ENCODE measurements at regions not wholly inside any gene's neighbourhood (a gene's known extent, or its start where the extent isn't known, plus 50 kb on each side); places are given as distances from the start of the nearest gene placed in this dataset.
"Not testable (repeated sequence)": the region's sequence is repeated elsewhere in the genome, so short reads cannot be mapped to it uniquely, and the experiment has no call there.

DNA sequence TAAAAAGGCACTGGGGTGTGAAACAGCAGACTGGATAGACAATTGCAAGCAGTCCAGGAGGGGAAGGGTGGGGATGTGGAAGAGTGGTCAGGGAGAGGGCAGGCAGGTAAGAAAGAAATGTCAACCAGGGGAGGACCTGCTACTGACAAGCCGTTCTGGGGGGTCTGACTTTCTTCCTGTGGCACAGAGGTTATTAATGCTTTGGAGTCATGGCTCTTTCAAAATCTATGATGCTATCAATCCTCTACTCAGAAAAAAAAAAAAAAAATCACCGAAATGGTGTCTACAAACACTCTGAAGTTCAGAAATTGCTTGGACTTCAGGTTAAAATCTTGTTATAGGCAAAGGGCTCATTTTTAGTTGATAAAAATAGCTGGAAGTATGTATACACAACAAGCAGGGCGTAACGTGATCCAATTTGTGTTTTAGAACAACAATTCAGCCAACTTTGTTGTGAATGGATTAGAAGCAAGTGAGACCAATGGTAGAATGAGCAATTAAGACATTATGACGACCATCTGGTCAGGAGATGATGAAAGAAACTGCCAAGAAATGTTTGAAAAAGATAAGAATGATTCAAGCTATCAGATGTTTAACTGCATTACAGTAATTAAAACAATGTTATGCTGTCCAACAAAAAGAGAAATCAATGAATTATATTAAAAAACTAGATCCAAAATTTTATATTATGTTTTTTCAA is 255.2 kb downstream of the DEPDC1B start:
- no peak for DNase-seq

- DNase-seq = no peak
These were observed 260.4 kb downstream of the DEPDC1B start for GRCh38 chr5:60439552-60439951.

DNA sequence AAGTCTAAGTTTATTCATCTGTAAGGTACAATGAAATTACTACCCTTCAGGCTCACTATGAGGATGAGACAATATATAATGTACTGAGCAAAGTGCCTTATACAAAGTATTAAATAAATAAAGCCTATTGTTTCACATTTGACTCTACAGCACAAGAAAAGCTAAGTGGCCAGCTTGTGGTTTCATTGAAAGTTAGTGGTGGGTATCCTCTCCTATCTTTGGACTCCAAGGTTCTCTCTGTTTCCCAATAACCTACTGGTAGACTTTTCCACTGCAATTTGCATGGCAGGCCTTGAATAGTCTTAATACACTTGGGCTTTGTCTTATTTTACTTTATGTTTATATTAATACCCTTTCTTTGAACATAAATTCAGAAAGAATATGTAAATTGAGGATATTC is 262.7 kb downstream of the DEPDC1B start:
- no peak for DNase-seq

DNA sequence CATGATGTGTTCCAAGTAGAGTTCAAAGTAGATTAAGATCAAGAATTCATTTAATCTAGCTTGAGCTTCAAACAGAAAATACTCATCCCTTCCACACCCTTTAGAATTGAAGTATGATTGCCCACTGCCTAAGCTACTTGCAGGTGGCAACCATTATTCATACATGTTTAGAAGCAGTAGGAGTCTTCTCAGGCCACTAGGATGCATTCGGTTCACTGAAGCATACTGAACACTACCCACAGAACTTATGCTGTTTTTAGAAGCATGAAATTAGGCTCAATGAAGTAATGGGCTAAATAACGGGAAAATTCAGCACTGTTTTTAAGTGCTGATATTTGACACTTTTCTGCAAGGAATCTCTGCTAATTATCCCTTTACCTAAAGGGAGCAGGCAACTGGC is 263.4 kb downstream of the DEPDC1B start:
- no peak for DNase-seq

- no peak for DNase-seq
These were observed 264.2 kb downstream of the DEPDC1B start for GRCh38 chr5:60435808-60436207.

- not testable (repeated sequence) for DNase-seq
These were observed 273.8 kb downstream of the DEPDC1B start for GRCh38 chr5:60426189-60426588.

DNA sequence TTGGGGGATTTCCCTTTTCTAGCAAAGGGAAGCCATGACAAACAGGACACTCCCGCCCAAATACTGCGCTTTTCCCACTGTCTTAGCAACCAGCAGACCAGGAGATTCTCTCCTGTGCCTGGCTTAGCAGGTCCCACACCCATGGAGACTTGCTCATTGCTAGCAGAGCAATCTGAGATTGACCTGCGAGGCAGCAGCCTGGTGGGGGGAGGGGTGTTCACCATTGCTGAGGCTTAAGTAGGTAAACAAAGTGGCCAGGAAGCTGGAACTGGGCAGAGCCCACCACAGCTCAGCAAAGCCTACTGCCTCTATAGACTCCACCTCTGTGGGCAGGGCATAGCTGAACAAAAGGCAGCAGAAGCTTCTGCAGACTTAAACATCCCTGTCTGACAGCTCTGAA is 279.2 kb downstream of the DEPDC1B start:
- not testable (repeated sequence) for DNase-seq

GRCh38 chr5:60417500-60418181 is 282.3 kb downstream of the DEPDC1B start:
- peak; percentile 28 for DNase-seq

- no peak for DNase-seq
These were observed 284.5 kb downstream of the DEPDC1B start for GRCh38 chr5:60415443-60415842.

DNA sequence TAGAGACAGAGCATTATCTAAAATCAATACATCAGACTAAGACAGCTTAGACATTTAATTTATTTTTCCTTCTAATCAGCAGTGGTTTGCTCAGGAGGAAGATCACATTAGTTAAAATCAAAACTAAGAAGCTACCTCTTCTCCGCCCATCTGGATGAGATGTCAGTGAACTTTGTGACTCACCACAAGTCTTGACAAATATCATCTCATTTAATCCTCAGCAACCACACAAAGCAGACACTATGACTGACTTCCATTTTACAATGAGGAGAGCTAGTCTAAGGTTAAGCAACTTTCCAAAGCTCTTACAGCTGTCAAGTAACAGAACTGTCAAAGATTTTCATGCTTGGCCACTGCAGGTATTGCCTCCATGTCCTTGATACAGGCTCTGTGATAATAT is 289.5 kb downstream of the DEPDC1B start:
- no peak for DNase-seq

DNA sequence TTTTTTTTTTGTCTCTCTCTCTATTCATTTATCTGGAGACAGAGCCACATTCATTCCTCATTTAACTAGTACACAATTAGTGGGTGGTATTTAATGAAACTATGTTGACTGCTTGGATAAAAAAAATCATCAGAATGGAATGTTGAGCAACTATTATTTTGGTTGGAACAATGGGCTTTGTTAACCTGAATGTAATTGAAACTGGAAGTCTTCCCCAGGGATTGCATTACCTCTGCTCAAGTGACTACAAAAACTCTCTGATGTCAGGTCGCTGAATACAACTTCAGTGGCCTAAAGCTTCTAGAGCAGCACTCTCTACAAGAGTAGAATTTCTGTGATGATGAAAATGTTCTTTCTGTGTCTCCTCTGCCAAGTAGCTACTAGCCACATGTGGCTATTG is 295.8 kb downstream of the DEPDC1B start:
- no peak for DNase-seq

DNA sequence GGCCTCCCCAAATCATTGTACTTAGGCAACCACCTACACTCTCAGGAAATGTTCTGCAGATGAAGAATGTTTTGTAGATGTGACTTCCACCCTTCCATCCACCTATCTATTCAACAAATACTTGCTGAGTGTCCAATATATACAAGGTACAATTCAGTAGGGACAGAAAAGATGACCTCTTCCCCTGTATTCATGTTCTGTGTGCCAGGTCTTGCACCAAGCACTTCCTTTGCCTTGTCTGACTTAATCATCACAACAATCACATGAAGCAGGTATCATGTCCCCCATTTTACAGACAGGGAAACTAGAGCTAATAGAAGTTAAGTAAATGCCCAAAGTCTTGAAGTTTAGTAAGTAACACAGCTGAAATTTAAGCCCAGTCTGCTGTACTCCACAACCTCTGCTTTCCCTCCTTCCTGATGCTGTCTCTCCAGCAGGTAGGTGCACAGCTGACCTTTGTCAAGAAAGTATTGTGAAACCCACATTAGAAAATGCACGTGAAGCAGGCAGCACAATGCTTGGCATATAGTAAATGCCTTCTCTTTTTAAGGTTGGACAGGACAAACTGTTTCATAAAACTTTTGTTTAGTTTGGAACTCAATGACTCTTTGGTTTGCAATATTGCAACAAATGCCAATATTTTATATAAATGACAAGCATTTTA is 296.5 kb downstream of the DEPDC1B start:
- DNase-seq = no peak

GRCh38 chr5:60402161-60402785 is 297.7 kb downstream of the DEPDC1B start:
- DNase-seq = no peak

DNA sequence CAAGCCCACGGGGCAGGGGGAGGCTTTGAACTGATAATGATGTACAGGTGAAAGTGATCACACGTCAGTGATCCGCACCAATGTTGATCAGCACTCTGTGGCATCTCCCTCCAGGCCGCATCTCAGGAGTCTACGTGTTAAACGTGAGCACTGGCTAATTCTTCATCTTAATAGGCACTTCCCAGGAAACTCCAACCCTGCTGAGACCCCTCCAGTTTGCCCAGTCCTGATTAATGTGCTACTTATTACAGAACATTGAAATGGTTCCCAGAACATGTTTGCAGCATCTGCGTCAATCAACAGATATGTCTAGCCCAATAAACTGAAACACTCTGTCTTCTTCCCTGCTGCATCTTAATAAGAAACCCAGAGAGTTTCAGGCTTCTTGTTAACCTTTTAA is 298.4 kb downstream of the DEPDC1B start:
- no peak for DNase-seq

DNA sequence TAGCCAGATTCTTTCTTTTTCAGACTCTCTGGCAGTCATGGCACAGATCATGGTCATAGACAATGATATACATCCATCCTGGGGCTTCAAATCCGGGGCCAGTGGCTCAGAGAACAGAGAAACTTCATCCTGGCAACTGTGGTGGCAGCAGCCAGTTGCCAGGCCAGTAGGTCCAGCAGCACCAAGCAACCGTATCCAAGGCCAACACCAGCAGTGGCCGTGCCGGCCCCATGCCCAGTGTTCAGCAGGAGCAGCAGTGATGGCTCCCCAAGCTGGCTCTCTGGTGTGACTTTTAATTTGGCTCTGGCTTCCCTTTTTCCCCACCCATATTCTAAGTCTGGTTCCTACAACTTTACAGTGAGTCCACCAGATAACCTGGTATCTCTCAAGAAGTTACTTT is 300.5 kb downstream of the DEPDC1B start:
- no peak for DNase-seq

DNA sequence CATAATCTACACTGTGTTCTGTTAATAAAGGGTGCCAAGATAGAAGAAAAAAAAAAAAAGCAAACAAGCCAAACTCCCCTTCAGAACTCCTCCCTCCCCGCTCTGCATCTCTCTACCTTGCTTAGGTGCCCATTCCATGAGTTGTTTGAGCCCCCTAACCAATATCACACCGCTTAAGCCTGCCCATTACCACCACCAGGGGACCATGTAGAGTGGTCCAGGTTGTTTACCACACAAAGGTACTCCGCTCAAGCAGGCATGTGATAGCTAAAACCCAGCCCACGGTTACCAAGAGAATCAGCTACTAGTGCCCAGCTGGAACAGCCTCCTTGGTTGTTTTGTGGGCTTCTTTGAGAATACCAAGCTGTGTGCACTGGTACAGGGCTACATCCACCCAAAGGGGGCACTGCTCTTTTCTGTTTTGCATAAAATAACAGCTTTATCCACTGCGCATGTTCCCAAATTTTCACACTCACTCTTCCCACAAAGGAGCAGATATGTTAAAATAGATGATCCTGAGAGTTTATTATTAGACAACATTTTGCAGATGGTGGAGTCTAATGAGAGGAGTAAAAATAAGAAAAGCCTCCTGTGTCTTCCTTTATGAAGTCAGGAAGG is 304.1 kb downstream of the DEPDC1B start:
- DNase-seq = no peak

- peak; percentile 42 for DNase-seq
These were observed 312.9 kb downstream of the DEPDC1B start for GRCh38 chr5:60387051-60387440.

- no peak for DNase-seq
These were observed 313.4 kb downstream of the DEPDC1B start for GRCh38 chr5:60386436-60387050.

DNA sequence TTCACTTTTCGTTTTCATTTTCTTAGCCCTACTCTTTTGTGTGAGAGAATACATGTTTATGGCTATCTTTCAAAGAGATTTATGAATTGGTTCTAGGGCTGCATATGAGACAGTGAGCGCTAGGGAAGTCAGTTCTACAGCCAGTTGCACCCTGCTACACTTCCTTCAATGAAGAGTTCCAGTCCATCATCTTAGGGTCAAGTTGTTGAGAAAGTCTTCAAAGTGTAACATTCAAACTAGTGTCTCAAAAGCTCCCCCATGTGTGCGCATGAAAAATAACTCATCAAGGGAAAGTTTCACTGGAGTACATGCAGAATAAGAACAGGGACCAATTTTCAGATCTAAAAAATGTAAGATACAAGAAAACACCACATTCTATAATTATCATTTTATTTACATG is 317.2 kb downstream of the DEPDC1B start:
- DNase-seq = peak; percentile 60

- DNase-seq = no peak
These were observed 320.1 kb downstream of the DEPDC1B start for GRCh38 chr5:60379907-60380306.

DNA sequence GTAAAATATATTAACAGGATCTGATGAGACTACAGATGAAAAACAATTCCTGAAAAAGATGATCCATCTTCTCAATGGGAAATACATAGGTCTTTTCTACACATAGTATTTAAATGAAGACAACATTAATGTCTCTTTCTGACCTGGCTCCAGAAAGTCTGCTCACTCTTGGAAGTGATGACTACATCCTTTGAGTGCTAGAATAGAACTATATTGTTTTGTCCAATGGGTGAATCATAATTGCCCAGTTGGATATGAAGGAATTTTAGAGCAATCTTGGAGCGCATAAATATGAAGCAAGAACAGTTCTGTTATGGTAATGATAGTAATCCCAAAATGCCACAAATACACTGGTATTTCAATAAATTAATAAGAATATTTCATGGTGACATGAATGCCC is 322.1 kb downstream of the DEPDC1B start:
- DNase-seq = no peak

- DNase-seq = no peak
These were observed 323.1 kb downstream of the DEPDC1B start for GRCh38 chr5:60376860-60377259.
